ENCODE measurements at regions not wholly inside any gene's neighbourhood (a gene's known extent, or its start where the extent isn't known, plus 50 kb on each side); places are given as distances from the start of the nearest gene placed in this dataset.

DNA sequence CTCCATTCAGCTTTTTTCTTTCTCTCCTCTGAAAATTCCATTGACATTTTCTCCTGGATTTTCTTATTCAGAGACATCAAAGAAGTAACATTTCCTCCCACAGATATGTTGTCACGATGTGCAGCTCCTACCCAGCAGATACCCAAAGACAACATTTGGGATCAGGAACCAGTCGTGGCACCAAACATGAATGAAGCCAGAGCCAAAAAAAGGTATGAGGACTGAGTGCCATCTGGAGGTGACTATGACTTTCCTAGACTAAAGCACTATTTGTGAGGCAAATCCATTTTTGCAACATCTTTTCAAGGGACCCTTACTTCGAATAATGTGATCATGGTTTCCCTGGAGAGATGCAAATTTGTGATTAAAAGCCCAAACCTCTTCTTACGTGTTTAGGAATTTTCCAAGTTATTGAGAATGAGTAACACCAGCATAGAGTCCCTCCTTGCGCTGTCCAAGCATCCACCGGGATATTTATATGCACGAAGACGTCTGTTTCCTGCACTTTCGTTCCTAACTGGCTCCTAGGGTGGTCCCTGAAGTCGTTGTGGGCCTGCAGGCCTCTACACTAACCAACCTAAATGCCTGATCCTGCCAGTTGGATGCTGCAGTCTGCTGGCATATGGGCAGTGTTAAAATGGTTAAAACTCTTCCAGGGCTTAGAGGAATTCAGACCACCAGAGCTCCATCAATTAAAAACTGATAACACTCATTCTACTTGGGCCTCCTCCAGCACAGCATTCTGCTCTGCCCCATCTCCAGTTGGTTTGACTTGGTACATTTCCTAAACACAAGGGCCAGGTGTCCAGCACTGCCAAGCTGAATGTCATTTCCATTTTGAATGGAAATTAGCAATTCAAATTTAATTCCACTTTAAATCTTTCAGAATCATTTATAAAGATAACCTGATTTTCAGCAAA lies 256.6 kb downstream of the C6orf118 start:
- H3K27ac ChIP-seq (replicated peaks in 1 of 4): no peak overlapping the region
- no peaks in the 10 kb centered on the region for H3K4me1 ChIP-seq
- no peaks in the 10 kb centered on the region for H3K36me3 ChIP-seq
- no peak overlapping the region for H3K4me3 ChIP-seq
- no peak for DNase-seq (ENCODE audit: extremely low spot score)
- intact Hi-C loops (cut with DNase I): no loop called here
- WGBS: 79% methylated on average over 10 of the region's 10 CpGs
- H3K9me3 ChIP-seq: peaks cover 0 to 15% (median 4%) of the 10 kb centered on the region in 4 donors
- TF ChIP-seq, protein P1, sequence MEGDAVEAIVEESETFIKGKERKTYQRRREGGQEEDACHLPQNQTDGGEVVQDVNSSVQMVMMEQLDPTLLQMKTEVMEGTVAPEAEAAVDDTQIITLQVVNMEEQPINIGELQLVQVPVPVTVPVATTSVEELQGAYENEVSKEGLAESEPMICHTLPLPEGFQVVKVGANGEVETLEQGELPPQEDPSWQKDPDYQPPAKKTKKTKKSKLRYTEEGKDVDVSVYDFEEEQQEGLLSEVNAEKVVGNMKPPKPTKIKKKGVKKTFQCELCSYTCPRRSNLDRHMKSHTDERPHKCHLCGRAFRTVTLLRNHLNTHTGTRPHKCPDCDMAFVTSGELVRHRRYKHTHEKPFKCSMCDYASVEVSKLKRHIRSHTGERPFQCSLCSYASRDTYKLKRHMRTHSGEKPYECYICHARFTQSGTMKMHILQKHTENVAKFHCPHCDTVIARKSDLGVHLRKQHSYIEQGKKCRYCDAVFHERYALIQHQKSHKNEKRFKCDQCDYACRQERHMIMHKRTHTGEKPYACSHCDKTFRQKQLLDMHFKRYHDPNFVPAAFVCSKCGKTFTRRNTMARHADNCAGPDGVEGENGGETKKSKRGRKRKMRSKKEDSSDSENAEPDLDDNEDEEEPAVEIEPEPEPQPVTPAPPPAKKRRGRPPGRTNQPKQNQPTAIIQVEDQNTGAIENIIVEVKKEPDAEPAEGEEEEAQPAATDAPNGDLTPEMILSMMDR (IDR thresholded peaks at IDR 0.05): no peak
- TF ChIP-seq POLR2AphosphoS5 (IDR thresholded peaks at IDR 0.05): no peak
- no peak for TF ChIP-seq POLR2A (IDR thresholded peaks at IDR 0.05; ENCODE audit: low read depth)
- no peak for TF ChIP-seq EP300 (IDR thresholded peaks at IDR 0.05)
- no peaks in the 10 kb centered on the region for H3K27me3 ChIP-seq

DNA sequence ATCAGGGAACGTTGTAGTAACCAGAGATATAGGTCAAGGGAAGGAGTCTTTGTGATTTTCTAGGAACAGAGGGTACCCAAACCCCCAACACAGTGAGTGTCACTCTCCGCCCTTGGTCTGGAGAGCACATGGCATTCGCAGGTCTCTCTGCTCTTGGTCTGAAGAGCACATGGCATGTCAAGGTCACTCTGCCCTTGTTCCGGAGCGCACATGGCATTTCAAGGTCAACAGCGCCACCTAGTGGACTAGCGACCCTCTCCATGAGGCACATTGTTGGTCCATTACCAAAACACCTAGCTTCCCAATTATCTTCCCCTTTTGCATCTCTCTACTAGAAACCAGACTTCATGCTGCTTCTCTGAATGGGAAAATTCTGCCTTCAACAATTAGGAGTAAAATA lies 260.0 kb downstream of the C6orf118 start:
- no peak for DNase-seq (ENCODE audit: extremely low spot score)
- intact Hi-C loops (cut with DNase I): no loop called here
- H3K4me1 ChIP-seq: no peaks in the 10 kb centered on the region
- no peaks in the 10 kb centered on the region for H3K27me3 ChIP-seq
- H3K27ac ChIP-seq (replicated peaks in 1 of 4): no peak overlapping the region
- no peaks in the 10 kb centered on the region for H3K36me3 ChIP-seq
- no peak overlapping the region for H3K4me3 ChIP-seq
- TF ChIP-seq EP300 (IDR thresholded peaks at IDR 0.05): no peak
- TF ChIP-seq, protein P1 (IDR thresholded peaks at IDR 0.05): peak in 1 of 3 experiments; percentile 9
- 37% methylated on average over 7 of the region's 7 CpGs for WGBS
- peaks cover 0 to 26% (median 9%) of the 10 kb centered on the region in 4 donors for H3K9me3 ChIP-seq

DNA sequence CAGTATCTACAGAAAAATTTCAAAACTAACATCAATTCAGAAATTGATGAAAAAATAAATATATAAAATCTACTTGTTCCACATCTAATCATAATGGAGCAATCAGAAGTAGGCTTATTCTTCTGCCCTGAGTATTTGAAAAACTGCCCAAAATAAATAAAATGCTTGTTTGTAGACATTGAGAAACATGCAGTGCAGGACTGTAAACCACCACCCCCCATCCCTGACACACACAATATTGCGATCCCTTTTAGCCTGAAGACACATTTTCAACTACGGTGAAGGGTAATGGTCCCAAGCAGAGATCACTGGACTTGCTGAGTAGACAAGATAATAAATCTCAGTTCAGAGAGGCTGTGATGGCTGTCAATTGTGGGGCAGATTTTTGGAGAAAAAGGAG lies 261.5 kb downstream of the C6orf118 start:
- 98% methylated on average over 2 of the region's 2 CpGs for WGBS
- TF ChIP-seq EP300 (IDR thresholded peaks at IDR 0.05): no peak
- TF ChIP-seq, protein P1 (IDR thresholded peaks at IDR 0.05): no peak
- TF ChIP-seq POLR2AphosphoS5 (IDR thresholded peaks at IDR 0.05): no peak
- TF ChIP-seq POLR2A (IDR thresholded peaks at IDR 0.05; ENCODE audit: low read depth): no peak
- no peak overlapping the region for H3K4me3 ChIP-seq

DNA sequence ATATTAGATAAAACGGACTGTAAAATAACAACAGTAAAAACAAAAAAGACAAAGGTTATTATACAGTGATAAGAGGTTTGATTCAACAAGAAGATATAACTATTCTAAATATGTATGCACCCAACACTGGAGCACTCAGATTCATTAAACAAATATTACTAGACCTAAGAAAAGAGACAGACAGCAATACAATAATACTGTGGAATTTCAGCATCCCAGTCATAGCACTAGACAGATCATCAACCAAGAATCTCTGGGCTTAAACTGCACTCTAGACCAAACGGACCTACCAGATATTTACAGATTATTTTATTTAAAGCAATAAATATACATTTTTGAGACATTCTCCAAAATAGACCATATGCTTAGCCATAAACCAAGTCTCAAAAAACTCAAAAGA lies 263.8 kb downstream of the C6orf118 start:
- H3K4me3 ChIP-seq: no peak overlapping the region

More for the DNA sequence above, 261.5 kb downstream of the C6orf118 start:
- intact Hi-C loops (cut with DNase I): no loop called here
- Histone ChIP-seq H3K27ac (replicated peaks in 1 of 4) (no peak overlapping the region), H3K27me3 (no peaks in the 10 kb centered on the region), H3K9me3 (peaks cover 0 to 26% (median 9%) of the 10 kb centered on the region in 4 donors), H3K36me3 (no peaks in the 10 kb centered on the region), H3K4me1 (no peaks in the 10 kb centered on the region)
- DNase-seq (ENCODE audit: extremely low spot score): no peak

More for the DNA sequence above, 263.8 kb downstream of the C6orf118 start:
- 67% methylated on average over 2 of the region's 2 CpGs for WGBS
- no peak overlapping the region for H3K27ac ChIP-seq (replicated peaks in 1 of 4)
- H3K27me3 ChIP-seq: no peaks in the 10 kb centered on the region
- no peaks in the 10 kb centered on the region for H3K36me3 ChIP-seq
- intact Hi-C loops (cut with DNase I): no loop called here
- no peak for DNase-seq (ENCODE audit: extremely low spot score)
- H3K9me3 ChIP-seq: peaks cover 0 to 26% (median 9%) of the 10 kb centered on the region in 4 donors
- H3K4me1 ChIP-seq: no peaks in the 10 kb centered on the region
- TF ChIP-seq EP300 (IDR thresholded peaks at IDR 0.05) (no peak), POLR2AphosphoS5 (IDR thresholded peaks at IDR 0.05) (no peak), POLR2A (IDR thresholded peaks at IDR 0.05; ENCODE audit: low read depth) (no peak)
- TF ChIP-seq, protein P1 (IDR thresholded peaks at IDR 0.05): no peak

Data from esophagus muscularis mucosa (tissue), 4 donors.